Peyer's patch (tissue), 4 donors: ENCODE measurements at regions not wholly inside any gene's neighbourhood (a gene's known extent, or its start where the extent isn't known, plus 50 kb on each side); places are given as distances from the start of the nearest gene placed in this dataset.

ENCODE experiments used
- DNase-seq, 3 donors: peaks; one replicate each; pipeline ENCODE4 v3.0.0-alpha.2; 2017 to 2019
- H3K27ac ChIP-seq, 4 donors: fragments of 200-600 bp; sonication (generic); one replicate each; pipeline ENCODE4 v1.5.1; 2016 to 2019
- H3K27me3 ChIP-seq, 2 donors: fragments of 200-600 bp; sonication (generic); one replicate each; pipeline ENCODE4 v1.5.1; 2019
- H3K36me3 ChIP-seq, 3 donors: fragments of 200-600 bp; sonication (generic); one replicate each; pipeline ENCODE4 v1.5.1; 2016 to 2019
- H3K4me1 ChIP-seq, 4 donors: fragments of 200-600 bp; sonication (generic); one replicate each; pipeline ENCODE4 v1.5.1; 2016 to 2019
- H3K4me3 ChIP-seq, 4 donors: fragments of 200-600 bp; sonication (generic); 1 replicate in 3 of 4; 2 replicates in 1 of 4; pipeline ENCODE4 v1.5.1; 2016 to 2019; ENCODE audit warnings: mild to moderate bottlenecking in 1 of 4
- H3K9me3 ChIP-seq, 4 donors: fragments of 200-600 bp; sonication (generic); one replicate each; pipeline ENCODE4 v1.5.1; 2016 to 2019; ENCODE audit warnings: mild to moderate bottlenecking in 1 of 4
- CTCF ChIP-seq, 6 experiments: fragments of 450-650 bp in 4 of 6; fragments of 200-600 bp in 2 of 6; sonication (generic) in 1 of 6; IDR thresholded peaks; one replicate each; pipeline ENCODE4 v1.5.1; 2017 to 2019; ENCODE audit warnings: antibody characterized with exemption in 6 of 6, mild to moderate bottlenecking in 3 of 6, moderate library complexity in 1 of 6
- POLR2A ChIP-seq, 2 donors: fragments of 450-650 bp; IDR thresholded peaks; one replicate each; pipeline ENCODE4 v1.5.1; 2017; ENCODE audit warnings: antibody characterized with exemption in 2 of 2, mild to moderate bottlenecking in 2 of 2, moderate library complexity in 2 of 2

GRCh38 chr20:9968015-9968414, 66.8 kb upstream of the ANKEF1 start:
- no peak overlapping the region for H3K27ac ChIP-seq

GRCh38 chr20:9966966-9967365, 67.8 kb upstream of the ANKEF1 start:
- Histone ChIP-seq H3K36me3 (no peaks in the 10 kb centered on the region), H3K4me3 (no peak overlapping the region), H3K27me3 (no peaks in the 10 kb centered on the region), H3K4me1 (no peaks in the 10 kb centered on the region), H3K9me3 (no peaks in the 10 kb centered on the region), H3K27ac (no peak overlapping the region)
- DNase-seq = no peak
- TF ChIP-seq POLR2A (IDR thresholded peaks at IDR 0.05) (no peak), CTCF (IDR thresholded peaks at IDR 0.05) (peak in 3 of 6 experiments; percentile 33 to 41 (median 35))

More at GRCh38 chr20:9968015-9968414, 66.8 kb upstream of the ANKEF1 start:
- no peak for TF ChIP-seq POLR2A (IDR thresholded peaks at IDR 0.05)
- no peak for TF ChIP-seq CTCF (IDR thresholded peaks at IDR 0.05)
- no peaks in the 10 kb centered on the region for H3K9me3 ChIP-seq
- H3K4me1 ChIP-seq = no peaks in the 10 kb centered on the region
- H3K4me3 ChIP-seq = no peak overlapping the region
- no peaks in the 10 kb centered on the region for H3K27me3 ChIP-seq
- DNase-seq = no peak
- no peaks in the 10 kb centered on the region for H3K36me3 ChIP-seq

GRCh38 chr20:9963029-9963428, 71.8 kb upstream of the ANKEF1 start:
- Histone ChIP-seq H3K27me3 (no peaks in the 10 kb centered on the region), H3K4me3 (no peak overlapping the region), H3K27ac (no peak overlapping the region), H3K9me3 (no peaks in the 10 kb centered on the region), H3K36me3 (no peaks in the 10 kb centered on the region), H3K4me1 (no peaks in the 10 kb centered on the region)
- no peak for TF ChIP-seq POLR2A (IDR thresholded peaks at IDR 0.05)
- TF ChIP-seq CTCF (IDR thresholded peaks at IDR 0.05) = no peak
- DNase-seq = no peak

- H3K36me3 ChIP-seq = no peaks in the 10 kb centered on the region
- no peak overlapping the region for H3K4me3 ChIP-seq
Measured at GRCh38 chr20:9958693-9959092, 76.1 kb upstream of the ANKEF1 start.

GRCh38 chr20:9955646-9956045, 79.1 kb upstream of the ANKEF1 start:
- Histone ChIP-seq H3K36me3 (no peaks in the 10 kb centered on the region), H3K27ac (no peak overlapping the region), H3K9me3 (no peaks in the 10 kb centered on the region), H3K4me1 (no peaks in the 10 kb centered on the region), H3K27me3 (no peaks in the 10 kb centered on the region), H3K4me3 (no peak overlapping the region)
- DNase-seq = no peak
- TF ChIP-seq CTCF (IDR thresholded peaks at IDR 0.05) (no peak), POLR2A (IDR thresholded peaks at IDR 0.05) (no peak)

More at GRCh38 chr20:9958693-9959092, 76.1 kb upstream of the ANKEF1 start:
- no peaks in the 10 kb centered on the region for H3K9me3 ChIP-seq
- no peak overlapping the region for H3K27ac ChIP-seq
- no peak for TF ChIP-seq POLR2A (IDR thresholded peaks at IDR 0.05)
- TF ChIP-seq CTCF (IDR thresholded peaks at IDR 0.05) = no peak
- no peak for DNase-seq
- no peaks in the 10 kb centered on the region for H3K4me1 ChIP-seq
- no peaks in the 10 kb centered on the region for H3K27me3 ChIP-seq

- no peaks in the 10 kb centered on the region for H3K4me1 ChIP-seq
- no peak overlapping the region for H3K27ac ChIP-seq
- no peaks in the 10 kb centered on the region for H3K27me3 ChIP-seq
- no peaks in the 10 kb centered on the region for H3K36me3 ChIP-seq
- no peaks in the 10 kb centered on the region for H3K9me3 ChIP-seq
- DNase-seq = no peak
- no peak overlapping the region for H3K4me3 ChIP-seq
- no peak for TF ChIP-seq CTCF (IDR thresholded peaks at IDR 0.05)
- no peak for TF ChIP-seq POLR2A (IDR thresholded peaks at IDR 0.05)
Measured at GRCh38 chr20:9949563-9949962, 85.2 kb upstream of the ANKEF1 start.
